HCT116 (cell line): ENCODE measurements at regions not wholly inside any gene's neighbourhood (a gene's known extent, or its start where the extent isn't known, plus 50 kb on each side); places are given as distances from the start of the nearest gene placed in this dataset.

ENCODE experiments used
- ATAC-seq: fragments of 200-7000 bp; cut with Tn5 transposase; 2 replicates; pipeline ENCODE4 v1.9.1; 2020; ENCODE audit warnings: mild to moderate bottlenecking, moderate library complexity
- BruUV-seq: library from RNA; stranded (reverse); fragments of 400-500 nt; replicated peaks from 2 replicates; lab custom pipeline; 2021; lab: Mats Ljungman, UMichigan
- CTCF ChIA-PET: fragments of 300-600 bp; sonication (Branson Sonifier 250); formaldehyde crosslinking; loops from one replicate; lab custom pipeline; 2021; ENCODE audit warnings: antibody characterized with exemption; lab: Charles Lee
- POLR2A ChIA-PET: fragments of 300-600, 350-600 bp; sonication (Branson Sonifier 250); formaldehyde crosslinking; loops from one replicate; lab custom pipeline; 2021; ENCODE audit warnings: antibody characterized with exemption; lab: Charles Lee
- RAD21 ChIA-PET, 2 experiments: fragments of 300-600 bp; sonication (Branson Sonifier 250); formaldehyde crosslinking; loops; one replicate each; lab custom pipeline; 2023; ENCODE audit warnings: low total read pairs in 2 of 2; ENCODE audit not compliant: uncharacterized antibody in 2 of 2, unreplicated experiment in 2 of 2, low non-redundant PET in 1 of 2; lab: Charles Lee
- DNase-seq: peaks from one replicate; pipeline ENCODE4 v3.0.0-alpha.2; 2010; ENCODE audit warnings: low read depth, low spot score
- H2AFZ ChIP-seq: fragments of 200-600 bp; shearing (Covaris generic), sonication (generic); 2 replicates; pipeline ENCODE4 v1.6.1; 2017; ENCODE audit warnings: low read depth, mixed run types, mixed read lengths, antibody characterized with exemption, low read length; ENCODE audit not compliant: poor library complexity, severe bottlenecking
- H3K27ac ChIP-seq: 2 replicates; pipeline ENCODE4 v1.5.1; 2012; ENCODE audit warnings: low read depth, low read length
- H3K27me3 ChIP-seq: fragments of 200-600 bp; sonication (generic); 2 replicates; pipeline ENCODE4 v1.6.1; 2016; ENCODE audit warnings: mixed run types, low read length, mixed read lengths; ENCODE audit not compliant: insufficient read depth
- H3K36me3 ChIP-seq, 2 experiments: fragments of 200-500 bp in 1 of 2; fragments of 200-600 bp in 1 of 2; sonication (Bioruptor generic) in 1 of 2; sonication (generic) in 1 of 2; 2 replicates each; pipeline versions ENCODE4 v1.5.1 to v1.6.1; 2014 to 2016; ENCODE audit warnings: low read length in 2 of 2, inconsistent platforms in 1 of 2, mixed read lengths in 1 of 2, mixed run types in 1 of 2; ENCODE audit not compliant: insufficient read depth in 2 of 2, control insufficient read depth in 1 of 2
- H3K4me1 ChIP-seq, 2 experiments: fragments of 200-600 bp in 1 of 2; sonication (generic) in 1 of 2; 2 replicates each; pipeline versions ENCODE4 v1.5.1 to v1.6.1; 2012 to 2017; ENCODE audit warnings: low read length in 2 of 2, inconsistent platforms in 1 of 2, mild to moderate bottlenecking in 1 of 2, mixed read lengths in 1 of 2, mixed run types in 1 of 2, moderate library complexity in 1 of 2; ENCODE audit not compliant: insufficient read depth in 2 of 2, control insufficient read depth in 1 of 2
- H3K4me2 ChIP-seq: fragments of 200-600 bp; sonication (generic); 2 replicates; pipeline ENCODE4 v1.6.1; 2017; ENCODE audit warnings: mixed run types, low read length, mixed read lengths
- H3K4me3 ChIP-seq, 2 experiments: fragments of 200-600 bp in 1 of 2; sonication (generic) in 1 of 2; replicated peaks in 1 of 2; 2 replicates each; pipeline ENCODE4 v1.5.1; 2011 to 2016; ENCODE audit warnings: low read length in 2 of 2, control low read depth in 1 of 2, low read depth in 1 of 2, mild to moderate bottlenecking in 1 of 2, mixed read lengths in 1 of 2, mixed run types in 1 of 2
- H3K79me2 ChIP-seq: fragments of 200-600 bp; sonication (generic); 2 replicates; pipeline ENCODE4 v1.6.1; 2017; ENCODE audit warnings: mild to moderate bottlenecking, mixed run types, low read length, moderate library complexity, mixed read lengths; ENCODE audit not compliant: insufficient read depth
- H3K9ac ChIP-seq: fragments of 200-600 bp; sonication (generic); 2 replicates; pipeline ENCODE4 v1.6.1; 2016; ENCODE audit warnings: low read length, mixed read lengths
- H3K9me2 ChIP-seq: fragments of 200-600 bp; sonication (generic), shearing (Covaris generic); 2 replicates; pipeline ENCODE4 v1.6.1; 2017; ENCODE audit warnings: mixed run types, mild to moderate bottlenecking, moderate library complexity; ENCODE audit not compliant: insufficient read depth
- H3K9me3 ChIP-seq, 2 experiments: fragments of 200-500 bp in 1 of 2; fragments of 200-600 bp in 1 of 2; sonication (Bioruptor generic) in 1 of 2; sonication (generic) in 1 of 2; 2 replicates each; pipeline ENCODE4 v1.6.1; 2014 to 2017; ENCODE audit warnings: low read length in 2 of 2, mixed read lengths in 2 of 2, inconsistent platforms in 1 of 2, low read depth in 1 of 2, mild to moderate bottlenecking in 1 of 2, mixed run types in 1 of 2, moderate library complexity in 1 of 2; ENCODE audit not compliant: control insufficient read depth in 1 of 2, insufficient read depth in 1 of 2
- H4K20me1 ChIP-seq: fragments of 200-600 bp; sonication (generic), shearing (Covaris generic); 2 replicates; pipeline ENCODE4 v1.6.1; 2017; ENCODE audit warnings: mixed run types, mild to moderate bottlenecking, moderate library complexity; ENCODE audit not compliant: insufficient read depth
- MAX ChIP-seq: IDR thresholded peaks from 2 replicates; pipeline ENCODE4 v1.6.1; 2012
- SRF ChIP-seq: IDR thresholded peaks from 2 replicates; pipeline ENCODE4 v1.6.1; 2012; ENCODE audit warnings: low read depth
- TCF7L2 ChIP-seq: IDR thresholded peaks from 2 replicates; pipeline ENCODE4 v1.7.0; 2011; ENCODE audit warnings: borderline replicate concordance, inconsistent platforms; ENCODE audit not compliant: insufficient read depth, insufficient read length; ENCODE audit errors: extremely low read depth
- ZBTB33 ChIP-seq: IDR thresholded peaks from 2 replicates; pipeline ENCODE4 v1.6.1; 2011; ENCODE audit warnings: mild to moderate bottlenecking, low read length, moderate library complexity; ENCODE audit not compliant: insufficient replicate concordance; ENCODE audit errors: extremely low read depth
- ZFX ChIP-seq: fragments of 450-650 bp; IDR thresholded peaks from 2 replicates; pipeline ENCODE4 v1.6.1; 2017
- intact Hi-C: fragments of 100-400 bp; cut with micrococcal nuclease; formaldehyde crosslinking; loops from 2 replicates; pipeline ENCODE4 v1.10.0; 2022

DNA sequence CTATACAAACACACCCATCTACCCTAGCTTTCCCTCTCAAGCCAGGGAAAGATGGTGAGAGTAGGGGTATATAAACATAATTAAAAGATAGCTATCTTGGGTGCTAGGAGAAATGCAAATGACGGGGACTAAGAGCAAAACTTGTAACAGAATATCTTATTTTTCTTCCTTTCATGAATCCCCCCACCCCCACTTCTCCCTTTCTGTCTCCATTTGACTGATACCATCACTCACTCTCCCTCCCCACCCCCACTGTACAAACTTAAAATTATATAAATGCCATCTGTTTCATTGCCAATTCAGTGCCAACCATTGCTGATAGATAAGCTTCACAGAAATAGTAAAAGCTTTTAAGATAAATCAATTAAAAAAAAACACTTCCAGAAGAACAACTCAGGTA, 268.6 kb downstream of the SLC6A15 start:
- Histone ChIP-seq H3K4me3 (no peak overlapping the region), H3K4me1 (no peaks in the 10 kb centered on the region), H3K9ac (no peak overlapping the region), H4K20me1 (no peaks in the 10 kb centered on the region; the same call in 1 of the 2 replicates), H3K9me3 (no peaks in the 10 kb centered on the region), H3K27ac (no peak overlapping the region), H2AFZ (no peak overlapping the region), H3K27me3 (no peaks in the 10 kb centered on the region), H3K79me2 (no peaks in the 10 kb centered on the region), H3K9me2 (no peaks in the 10 kb centered on the region), H3K36me3 (no peaks in the 10 kb centered on the region), H3K4me2 (no peak overlapping the region)
- POLR2A ChIA-PET = interaction anchor here (0.7 kb wide), 1 partner anchor 120 kb away, joined by 3 read pairs; no protein-coding TSS in a partner anchor
- CTCF ChIA-PET = no interaction called here
- no TSS peak for BruUV-seq
- RAD21 ChIA-PET = no interaction called here
- intact Hi-C loops = no loop called here
- DNase-seq = no peak
- TF ChIP-seq ZFX (no peak), SRF (no peak)
- ATAC-seq = no peak

DNA sequence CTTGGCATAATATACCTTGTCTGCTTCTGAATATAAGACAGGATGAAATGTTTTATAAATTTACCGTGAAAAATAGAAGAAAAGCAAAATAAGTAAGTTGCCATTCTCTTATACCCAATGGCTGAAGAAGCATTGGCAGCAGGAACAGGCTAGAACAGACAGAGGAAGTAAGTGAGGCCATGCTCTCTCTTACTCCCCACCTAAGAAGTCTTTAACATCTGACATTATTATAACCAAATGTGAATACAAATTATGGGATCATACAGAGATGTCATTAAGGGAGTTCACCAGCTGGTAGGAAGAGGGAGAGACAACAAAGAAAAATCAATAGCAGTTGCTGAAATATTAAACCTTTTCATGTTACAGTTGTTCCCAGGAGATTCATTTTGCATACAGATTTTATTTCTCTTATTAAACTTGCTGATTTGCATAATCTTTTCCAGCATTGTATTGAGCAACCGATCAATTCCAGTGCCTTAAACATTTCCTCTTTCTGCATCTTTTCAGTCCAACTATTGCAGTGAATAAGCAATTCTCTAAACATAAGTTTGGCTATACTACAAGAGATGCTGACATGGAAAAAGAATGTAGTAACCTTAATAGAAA, 270.6 kb downstream of the SLC6A15 start:
- Histone ChIP-seq H3K4me1 (no peaks in the 10 kb centered on the region), H2AFZ (no peak overlapping the region), H3K27ac (no peak overlapping the region), H4K20me1 (no peaks in the 10 kb centered on the region; the same call in 1 of the 2 replicates), H3K4me2 (no peak overlapping the region), H3K79me2 (no peaks in the 10 kb centered on the region), H3K36me3 (no peaks in the 10 kb centered on the region), H3K27me3 (no peaks in the 10 kb centered on the region), H3K9me3 (no peaks in the 10 kb centered on the region), H3K9me2 (no peaks in the 10 kb centered on the region), H3K9ac (no peak overlapping the region), H3K4me3 (no peak overlapping the region)
- DNase-seq = no peak
- TF ChIP-seq MAX = no peak
- no peak for TF ChIP-seq TCF7L2
- TF ChIP-seq ZBTB33 = no peak
- TF ChIP-seq ZFX = no peak
- no peak for ATAC-seq
- RAD21 ChIA-PET = no interaction called here
- intact Hi-C loops = no loop called here
- BruUV-seq = no TSS peak
- POLR2A ChIA-PET = no interaction called here
- CTCF ChIA-PET = no interaction called here
